Neuronal stem cell (in vitro differentiated cells): ENCODE measurements at regions not wholly inside any gene's neighbourhood (a gene's known extent, or its start where the extent isn't known, plus 50 kb on each side); places are given as distances from the start of the nearest gene placed in this dataset.

Experiments
- DNase-seq: peaks from one replicate; pipeline ENCODE4 v3.0.0-alpha.2; 2013; ENCODE audit warnings: low spot score
- H2AFZ ChIP-seq: one replicate; pipeline ENCODE4 v1.6.1; 2013; ENCODE audit warnings: mild to moderate bottlenecking, low read length, inconsistent platforms
- H2AK5ac ChIP-seq: 2 replicates; pipeline ENCODE4 v1.6.1; 2013; ENCODE audit warnings: low read depth, mild to moderate bottlenecking, inconsistent platforms, low read length, moderate library complexity, mixed read lengths
- H2BK120ac ChIP-seq: 2 replicates; pipeline ENCODE4 v1.6.1; 2013; ENCODE audit warnings: low read depth, mild to moderate bottlenecking, inconsistent platforms, low read length, moderate library complexity, mixed read lengths
- H2BK12ac ChIP-seq: one replicate; pipeline ENCODE4 v1.6.1; 2013; ENCODE audit warnings: low read length, inconsistent platforms
- H2BK15ac ChIP-seq: 2 replicates; pipeline ENCODE4 v1.6.1; 2013; ENCODE audit warnings: mild to moderate bottlenecking, low read length, inconsistent platforms, mixed read lengths
- H2BK5ac ChIP-seq: one replicate; pipeline ENCODE4 v1.6.1; 2013; ENCODE audit warnings: inconsistent platforms, mild to moderate bottlenecking, low read length, moderate library complexity
- H3K14ac ChIP-seq: one replicate; pipeline ENCODE4 v1.6.1; 2013; ENCODE audit warnings: low read length, inconsistent platforms
- H3K18ac ChIP-seq: 2 replicates; pipeline ENCODE4 v1.6.1; 2013; ENCODE audit warnings: low read length, inconsistent platforms
- H3K23ac ChIP-seq: 2 replicates; pipeline ENCODE4 v1.6.1; 2013; ENCODE audit warnings: low read depth, mild to moderate bottlenecking, mixed read lengths, low read length, inconsistent platforms; ENCODE audit not compliant: poor library complexity
- H3K27ac ChIP-seq: replicated peaks from 3 replicates; pipeline ENCODE4 v1.5.1; 2013; ENCODE audit warnings: low read length, inconsistent platforms
- H3K27me3 ChIP-seq, 3 experiments: 2 replicates each; pipeline ENCODE4 v1.6.1; 2013; ENCODE audit warnings: low read length in 3 of 3, mild to moderate bottlenecking in 2 of 3, inconsistent platforms in 1 of 3, low read depth in 1 of 3, mixed read lengths in 1 of 3, moderate library complexity in 1 of 3; ENCODE audit not compliant: control insufficient read depth in 3 of 3, insufficient read depth in 3 of 3
- H3K36me3 ChIP-seq, 2 donors: replicated peaks in 1 of 2; 2 replicates each; pipeline ENCODE4 v1.6.1; 2013; ENCODE audit warnings: low read length in 2 of 2; ENCODE audit not compliant: control insufficient read depth in 2 of 2, insufficient read depth in 2 of 2
- H3K4ac ChIP-seq: 2 replicates; pipeline ENCODE4 v1.6.1; 2013; ENCODE audit warnings: inconsistent platforms, mild to moderate bottlenecking, low read length, moderate library complexity
- H3K4me1 ChIP-seq, 2 donors: 1 replicate in 1 of 2; 2 replicates in 1 of 2; pipeline ENCODE4 v1.6.1; 2013; ENCODE audit warnings: low read length in 2 of 2, low read depth in 1 of 2; ENCODE audit not compliant: control insufficient read depth in 2 of 2, insufficient read depth in 1 of 2
- H3K4me2 ChIP-seq: one replicate; pipeline ENCODE4 v1.6.1; 2013; ENCODE audit warnings: mild to moderate bottlenecking, low read length, inconsistent platforms; ENCODE audit not compliant: insufficient read depth, poor library complexity, severe bottlenecking
- H3K4me3 ChIP-seq, 2 donors: 2 replicates each; pipeline ENCODE4 v1.5.1; 2013; ENCODE audit warnings: low read length in 2 of 2, mild to moderate bottlenecking in 2 of 2, inconsistent platforms in 1 of 2, moderate library complexity in 1 of 2
- H3K79me1 ChIP-seq: one replicate; pipeline ENCODE4 v1.6.1; 2013; ENCODE audit warnings: low read depth, mild to moderate bottlenecking, inconsistent platforms, low read length, moderate library complexity
- H3K9ac ChIP-seq: one replicate; pipeline ENCODE4 v1.6.1; 2013; ENCODE audit warnings: mild to moderate bottlenecking, low read depth, low read length, inconsistent platforms; ENCODE audit not compliant: poor library complexity
- H3K9me3 ChIP-seq, 2 donors: replicated peaks in 1 of 2; 2 replicates each; pipeline versions ENCODE3 to v1.6.1; 2013; ENCODE audit warnings: low read length in 2 of 2, mild to moderate bottlenecking in 2 of 2, inconsistent platforms in 1 of 2, low read depth in 1 of 2, mixed read lengths in 1 of 2, moderate library complexity in 1 of 2; ENCODE audit not compliant: control insufficient read depth in 2 of 2, insufficient read depth in 1 of 2
- H4K8ac ChIP-seq: one replicate; pipeline ENCODE4 v1.6.1; 2013; ENCODE audit warnings: low read depth, mild to moderate bottlenecking, inconsistent platforms, low read length, moderate library complexity
- H4K91ac ChIP-seq: one replicate; pipeline ENCODE4 v1.6.1; 2013; ENCODE audit warnings: low read length, low read depth, mild to moderate bottlenecking, inconsistent platforms; ENCODE audit not compliant: poor library complexity
- WGBS, 2 donors: extraction: QIAGEN DNeasy Blood & Tissue Kit; methylation state at CpG; one replicate each; pipeline ENCODE4 v1.1.7; 2013; ENCODE audit warnings: missing lambda C conversion rate in 2 of 2, mixed read lengths in 1 of 2; ENCODE audit not compliant: insufficient read length in 2 of 2, insufficient replicate concordance in 1 of 2; ENCODE audit errors: extremely low coverage in 2 of 2; 5-methylcytosine and 5-hydroxymethylcytosine counted together

GRCh38 chr22:22035203-22035602, 52.6 kb upstream of the TOP3B start:
- Histone ChIP-seq H2AFZ (no peak overlapping the region), H3K27me3 (peaks cover 0 to 27% (median 12%) of the 10 kb centered on the region in 3 experiments), H2AK5ac (no peak overlapping the region), H3K79me1 (no peaks in the 10 kb centered on the region), H4K8ac (no peak overlapping the region), H3K9me3 (no peaks in the 10 kb centered on the region), H3K18ac (no peak overlapping the region), H3K4me2 (no peak overlapping the region), H3K4ac (no peak overlapping the region), H3K36me3 (no peaks in the 10 kb centered on the region), H3K4me1 (peaks cover 13 to 35% of the 10 kb centered on the region in 2 donors), H3K27ac (no peak overlapping the region), H2BK15ac (no peak overlapping the region), H3K4me3 (no peak overlapping the region), H3K14ac (no peak overlapping the region), H2BK12ac (no peak overlapping the region), H2BK5ac (no peak overlapping the region), H3K9ac (no peak overlapping the region), H3K23ac (no peak overlapping the region), H2BK120ac (no peak overlapping the region), H4K91ac (no peak overlapping the region)
- DNase-seq: no peak

- H3K9me3 ChIP-seq: no peaks in the 10 kb centered on the region
- no peak overlapping the region for H2AFZ ChIP-seq
- H3K18ac ChIP-seq: peak overlapping the region; percentile 42
- H4K91ac ChIP-seq: no peak overlapping the region
- DNase-seq: no peak
- H3K79me1 ChIP-seq: no peaks in the 10 kb centered on the region
- H3K27me3 ChIP-seq: peaks cover 0 to 27% (median 12%) of the 10 kb centered on the region in 3 experiments
- no peak overlapping the region for H4K8ac ChIP-seq
- H3K23ac ChIP-seq: no peak overlapping the region
- H3K4ac ChIP-seq: no peak overlapping the region
- no peak overlapping the region for H3K4me2 ChIP-seq
- H2BK120ac ChIP-seq: no peak overlapping the region
- no peak overlapping the region for H3K14ac ChIP-seq
- H2BK15ac ChIP-seq: peak overlapping the region; percentile 23
- no peak overlapping the region for H3K9ac ChIP-seq
- H2BK12ac ChIP-seq: no peak overlapping the region
- H3K4me1 ChIP-seq: peaks cover 13 to 33% of the 10 kb centered on the region in 2 donors
- no peaks in the 10 kb centered on the region for H3K36me3 ChIP-seq
- no CpG with 5 or more reads among the region's 3 CpGs for WGBS, 2 donors
- H2AK5ac ChIP-seq: no peak overlapping the region
- H3K4me3 ChIP-seq: no peak overlapping the region
- no peak overlapping the region for H2BK5ac ChIP-seq
- no peak overlapping the region for H3K27ac ChIP-seq
Measured at GRCh38 chr22:22034469-22035132, 52.0 kb upstream of the TOP3B start.

- Histone ChIP-seq H2BK5ac (no peak overlapping the region), H3K14ac (no peak overlapping the region), H3K18ac (no peak overlapping the region), H3K27ac (no peak overlapping the region), H3K4ac (no peak overlapping the region), H3K9me3 (no peaks in the 10 kb centered on the region), H3K4me3 (no peak overlapping the region), H4K8ac (no peak overlapping the region), H3K4me2 (no peak overlapping the region), H3K27me3 (peaks cover 0 to 27% (median 12%) of the 10 kb centered on the region in 3 experiments), H2AFZ (no peak overlapping the region), H2BK12ac (no peak overlapping the region), H3K36me3 (no peaks in the 10 kb centered on the region), H3K9ac (no peak overlapping the region), H2BK15ac (no peak overlapping the region), H4K91ac (no peak overlapping the region), H3K23ac (no peak overlapping the region), H3K4me1 (peaks cover 13 to 31% of the 10 kb centered on the region in 2 donors), H2BK120ac (no peak overlapping the region), H2AK5ac (no peak overlapping the region), H3K79me1 (no peaks in the 10 kb centered on the region)
- DNase-seq: no peak
- no CpG with 5 or more reads among the region's 5 CpGs for WGBS, 2 donors
Measured at GRCh38 chr22:22033803-22034468, 51.3 kb upstream of the TOP3B start.

- H2AK5ac ChIP-seq: peak overlapping the region; percentile 14
- H3K4ac ChIP-seq: no peak overlapping the region
- H3K9ac ChIP-seq: no peak overlapping the region
- no peak overlapping the region for H2BK12ac ChIP-seq
- H3K9me3 ChIP-seq: no peaks in the 10 kb centered on the region
- H3K4me3 ChIP-seq: no peak overlapping the region
- no peak overlapping the region for H2BK15ac ChIP-seq
- no peak overlapping the region for H3K27ac ChIP-seq
- no peak for DNase-seq
- no peaks in the 10 kb centered on the region for H3K79me1 ChIP-seq
- no peak overlapping the region for H3K14ac ChIP-seq
- no CpG with 5 or more reads among the region's 7 CpGs for WGBS, 2 donors
- H2BK5ac ChIP-seq: no peak overlapping the region
- H2BK120ac ChIP-seq: no peak overlapping the region
- no peak overlapping the region for H2AFZ ChIP-seq
- no peak overlapping the region for H4K8ac ChIP-seq
- no peak overlapping the region for H3K4me2 ChIP-seq
- peak overlapping the region; percentile 49 for H3K18ac ChIP-seq
- peaks cover 11 to 24% of the 10 kb centered on the region in 2 donors for H3K4me1 ChIP-seq
- peak overlapping the region; percentile 57 for H3K23ac ChIP-seq
- no peaks in the 10 kb centered on the region for H3K36me3 ChIP-seq
- no peak overlapping the region for H4K91ac ChIP-seq
- H3K27me3 ChIP-seq: peaks cover 0 to 24% (median 12%) of the 10 kb centered on the region in 3 experiments
Measured at GRCh38 chr22:22032906-22033802, 50.6 kb upstream of the TOP3B start.
